ENCODE measurements at regions not wholly inside any gene's neighbourhood (a gene's known extent, or its start where the extent isn't known, plus 50 kb on each side); places are given as distances from the start of the nearest gene placed in this dataset.

DNA sequence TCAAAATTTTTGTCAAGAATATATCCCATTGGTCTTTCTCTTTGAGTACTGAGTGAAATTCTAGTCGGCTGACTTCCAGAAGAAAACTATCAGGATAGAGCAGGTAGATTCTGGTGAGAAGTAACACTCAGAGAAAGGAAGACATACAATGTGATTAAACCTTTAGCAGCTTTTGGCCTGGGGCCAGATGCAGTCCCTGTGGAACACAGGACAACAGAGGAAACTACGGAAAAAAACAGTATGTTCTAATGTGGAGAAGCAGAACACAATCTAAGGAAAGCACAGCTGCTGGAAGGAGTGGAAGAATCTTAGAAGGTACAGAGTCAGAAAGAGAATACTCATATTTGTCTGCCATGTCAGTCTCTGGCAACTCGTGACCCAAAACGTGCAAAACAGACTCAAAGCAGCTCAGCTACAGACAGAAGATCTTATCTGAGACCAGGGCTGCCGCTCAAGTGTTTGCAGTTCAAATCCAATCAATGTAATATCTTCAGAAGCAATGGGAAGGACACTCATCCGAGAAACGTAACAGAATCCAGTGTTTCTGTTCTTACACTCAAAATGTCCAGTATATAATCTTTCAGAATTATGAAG, 283.8 kb downstream of the MRPL39 start:
- TF ChIP-seq CTCF (IDR thresholded peaks at IDR 0.05) (no peak), POLR2A (IDR thresholded peaks at IDR 0.05) (no peak)
